ENCODE measurements at regions not wholly inside any gene's neighbourhood (a gene's known extent, or its start where the extent isn't known, plus 50 kb on each side); places are given as distances from the start of the nearest gene placed in this dataset.

- Histone ChIP-seq H3K36me3 (ENCODE audit: control insufficient read depth in 2 of 2, extremely low read depth in 1 of 2, insufficient read depth in 2 of 2, low read length in 2 of 2) (no peaks in the 10 kb centered on the region), H3K9ac (ENCODE audit: control insufficient read depth, extremely low read depth, insufficient read depth, low read length) (no peak overlapping the region), H4K20me1 (ENCODE audit: control insufficient read depth, extremely low read depth, insufficient read depth, low read length) (no peaks in the 10 kb centered on the region), H3K27me3 (ENCODE audit: control insufficient read depth, extremely low read depth, insufficient read depth, low read length) (no peaks in the 10 kb centered on the region), H3K4me1 (ENCODE audit: control insufficient read depth, extremely low read depth, insufficient read depth, low read length) (peaks cover 4% of the 10 kb centered on the region), H3K27ac (ENCODE audit: control insufficient read depth, insufficient read depth, low read length) (no peak overlapping the region), H3K9me1 (ENCODE audit: control insufficient read depth, extremely low read depth, insufficient read depth, low read length) (no peaks in the 10 kb centered on the region), H3K79me2 (ENCODE audit: control insufficient read depth, insufficient read depth, low read length) (no peaks in the 10 kb centered on the region), H3K9me3 (ENCODE audit: control insufficient read depth, low read depth, low read length) (no peaks in the 10 kb centered on the region), H2AFZ (ENCODE audit: control insufficient read depth, low read length) (no peak overlapping the region), H3K4me3 (ENCODE audit: control insufficient read depth in 2 of 3, extremely low read depth in 1 of 3, insufficient read depth in 2 of 3, low read depth in 1 of 3, low read length in 3 of 3) (no peak overlapping the region), H3K4me2 (ENCODE audit: control insufficient read depth, extremely low read depth, insufficient read depth, low read depth, low read length) (no peak overlapping the region)
- TF ChIP-seq CTCF (optimal IDR thresholded peaks at IDR 0.05 in 1 of 3, IDR thresholded peaks at IDR 0.05 in 1 of 3, conservative IDR thresholded peaks at IDR 0.05 in 1 of 3; ENCODE audit: extremely low read depth in 1 of 3, insufficient read depth in 2 of 3, low read length in 3 of 3) = no peak
- no peak for TF ChIP-seq EZH2 (IDR thresholded peaks at IDR 0.05; ENCODE audit: low read length)
- DNase-seq (ENCODE audit: low read depth, low spot score) (no peak), FAIRE-seq (no peak)
- dilution Hi-C loops (cut with MboI; ENCODE audit: extremely low pct_ligation_motif_present, low sequenced_read_pairs) = no loop called here
Measured at GRCh38 chr19:31419871-31420445, 70.7 kb upstream of the TSHZ3 start.

DNA sequence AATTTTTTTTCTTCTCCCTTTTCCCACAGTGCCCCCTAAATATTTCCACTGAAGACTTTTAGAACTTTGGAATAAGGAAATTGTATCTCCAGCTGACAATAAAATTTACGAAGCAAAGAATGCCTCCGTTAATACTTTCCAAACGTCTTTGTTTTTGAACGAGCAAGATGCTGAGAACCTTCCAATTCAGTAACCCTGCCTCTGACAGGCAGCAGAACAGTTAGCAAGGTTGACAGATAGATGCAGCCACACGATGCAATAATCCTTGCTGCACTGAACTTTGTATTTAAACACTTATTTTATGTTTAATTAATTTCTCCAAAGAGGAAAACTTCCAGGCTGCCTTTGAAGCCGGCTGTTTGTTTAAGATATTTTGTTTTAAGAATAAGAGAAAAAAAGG lies 71.8 kb upstream of the TSHZ3 start:
- no peak overlapping the region for H3K4me2 ChIP-seq (ENCODE audit: control insufficient read depth, extremely low read depth, insufficient read depth, low read depth, low read length)
- no peaks in the 10 kb centered on the region for H3K9me3 ChIP-seq (ENCODE audit: control insufficient read depth, low read depth, low read length)
- peaks cover 4% of the 10 kb centered on the region for H3K4me1 ChIP-seq (ENCODE audit: control insufficient read depth, extremely low read depth, insufficient read depth, low read length)
- H3K79me2 ChIP-seq (ENCODE audit: control insufficient read depth, insufficient read depth, low read length) = no peaks in the 10 kb centered on the region
- H4K20me1 ChIP-seq (ENCODE audit: control insufficient read depth, extremely low read depth, insufficient read depth, low read length) = no peaks in the 10 kb centered on the region
- H2AFZ ChIP-seq (ENCODE audit: control insufficient read depth, low read length) = no peak overlapping the region
- H3K27me3 ChIP-seq (ENCODE audit: control insufficient read depth, extremely low read depth, insufficient read depth, low read length) = no peaks in the 10 kb centered on the region
- H3K9me1 ChIP-seq (ENCODE audit: control insufficient read depth, extremely low read depth, insufficient read depth, low read length) = no peaks in the 10 kb centered on the region
- DNase-seq (ENCODE audit: low read depth, low spot score) = no peak
- FAIRE-seq = no peak
- TF ChIP-seq EZH2 (IDR thresholded peaks at IDR 0.05; ENCODE audit: low read length) (no peak), CTCF (optimal IDR thresholded peaks at IDR 0.05 in 1 of 3, IDR thresholded peaks at IDR 0.05 in 1 of 3, conservative IDR thresholded peaks at IDR 0.05 in 1 of 3; ENCODE audit: extremely low read depth in 1 of 3, insufficient read depth in 2 of 3, low read length in 3 of 3) (no peak)
- H3K36me3 ChIP-seq (ENCODE audit: control insufficient read depth in 2 of 2, extremely low read depth in 1 of 2, insufficient read depth in 2 of 2, low read length in 2 of 2) = no peaks in the 10 kb centered on the region
- dilution Hi-C loops (cut with MboI; ENCODE audit: extremely low pct_ligation_motif_present, low sequenced_read_pairs) = no loop called here
- no peak overlapping the region for H3K27ac ChIP-seq (ENCODE audit: control insufficient read depth, insufficient read depth, low read length)
- H3K9ac ChIP-seq (ENCODE audit: control insufficient read depth, extremely low read depth, insufficient read depth, low read length) = no peak overlapping the region
- no peak overlapping the region for H3K4me3 ChIP-seq (ENCODE audit: control insufficient read depth in 2 of 3, extremely low read depth in 1 of 3, insufficient read depth in 2 of 3, low read depth in 1 of 3, low read length in 3 of 3)

All from keratinocyte (primary cell).